ENCODE measurements at regions not wholly inside any gene's neighbourhood (a gene's known extent, or its start where the extent isn't known, plus 50 kb on each side); places are given as distances from the start of the nearest gene placed in this dataset.
"Not testable (repeated sequence)": the region's sequence is repeated elsewhere in the genome, so short reads cannot be mapped to it uniquely, and the experiment has no call there.

- intact Hi-C loops (cut with DNase I) = no loop called here
- ATAC-seq (no peak), DNase-seq (no peak)
- Histone ChIP-seq H3K9me3 (no peaks in the 10 kb centered on the region), H3K27me3 (peaks cover 0 to 4% of the 10 kb centered on the region in 2 donors), H3K4me3 (no peak overlapping the region), H3K27ac (no peak overlapping the region), H3K36me3 (no peaks in the 10 kb centered on the region), H3K4me1 (no peaks in the 10 kb centered on the region)
- TF ChIP-seq CTCF (IDR thresholded peaks at IDR 0.05) = no peak
These were observed 58.2 kb upstream of the DUSP21 start for GRCh38 chrX:44785652-44786051.

- intact Hi-C loops (cut with DNase I) = no loop called here
- no peaks in the 10 kb centered on the region for H3K4me1 ChIP-seq
- no peak overlapping the region for H3K27ac ChIP-seq
- TF ChIP-seq CTCF (IDR thresholded peaks at IDR 0.05) = no peak
- DNase-seq (no peak), ATAC-seq (no peak)
- H3K9me3 ChIP-seq = no peaks in the 10 kb centered on the region
- H3K36me3 ChIP-seq = no peaks in the 10 kb centered on the region
- peaks cover 0 to 4% of the 10 kb centered on the region in 2 donors for H3K27me3 ChIP-seq
- H3K4me3 ChIP-seq = no peak overlapping the region
These were observed 59.6 kb upstream of the DUSP21 start for GRCh38 chrX:44784241-44784640.

- no peaks in the 10 kb centered on the region for H3K36me3 ChIP-seq
- no peak for TF ChIP-seq CTCF (IDR thresholded peaks at IDR 0.05)
These were observed 65.6 kb upstream of the DUSP21 start for GRCh38 chrX:44778254-44778653.

GRCh38 chrX:44775726-44776125 is 68.1 kb upstream of the DUSP21 start:
- Histone ChIP-seq H3K27ac (no peak overlapping the region), H3K9me3 (no peaks in the 10 kb centered on the region), H3K27me3 (no peaks in the 10 kb centered on the region), H3K4me1 (no peaks in the 10 kb centered on the region), H3K4me3 (no peak overlapping the region), H3K36me3 (no peaks in the 10 kb centered on the region)
- TF ChIP-seq CTCF (IDR thresholded peaks at IDR 0.05) = no peak
- intact Hi-C loops (cut with DNase I) = no loop called here
- ATAC-seq (no peak), DNase-seq (no peak)

More at GRCh38 chrX:44778254-44778653, 65.6 kb upstream of the DUSP21 start:
- Histone ChIP-seq H3K4me1 (no peaks in the 10 kb centered on the region), H3K27ac (no peak overlapping the region), H3K9me3 (no peaks in the 10 kb centered on the region), H3K4me3 (no peak overlapping the region), H3K27me3 (no peaks in the 10 kb centered on the region)
- intact Hi-C loops (cut with DNase I) = no loop called here
- DNase-seq (no peak), ATAC-seq (no peak)

- H3K9me3 ChIP-seq; ATAC-seq; H3K4me3 ChIP-seq; DNase-seq; H3K36me3 ChIP-seq; H3K27ac ChIP-seq; H3K4me1 ChIP-seq; H3K27me3 ChIP-seq; intact Hi-C loops (cut with DNase I): not testable (repeated sequence)
These were observed 69.8 kb upstream of the DUSP21 start for GRCh38 chrX:44774066-44774465.

- no peak for DNase-seq
- H3K9me3 ChIP-seq = no peaks in the 10 kb centered on the region
- H3K27ac ChIP-seq = no peak overlapping the region
- no peaks in the 10 kb centered on the region for H3K36me3 ChIP-seq
- intact Hi-C loops (cut with DNase I) = no loop called here
- no peak overlapping the region for H3K4me3 ChIP-seq
- ATAC-seq = no peak
- H3K27me3 ChIP-seq = no peaks in the 10 kb centered on the region
- TF ChIP-seq CTCF (IDR thresholded peaks at IDR 0.05) = no peak
- no peaks in the 10 kb centered on the region for H3K4me1 ChIP-seq
These were observed 73.7 kb upstream of the DUSP21 start for GRCh38 chrX:44770121-44770520.
